MG63 (cell line): ENCODE measurements at regions not wholly inside any gene's neighbourhood (a gene's known extent, or its start where the extent isn't known, plus 50 kb on each side); places are given as distances from the start of the nearest gene placed in this dataset.
A peak's percentile ranks its signal among the peaks of the same experiment; 100 is the strongest.
"Not testable (repeated sequence)": the region's sequence is repeated elsewhere in the genome, so short reads cannot be mapped to it uniquely, and the experiment has no call there.

Experiments
- DNase-seq: peaks from one replicate; pipeline ENCODE4 v3.0.0-alpha.2; 2020
- H3K27me3 ChIP-seq: fragments of 250-450 bp; sonication (Bioruptor Pico); 2 replicates; pipeline ENCODE4 v1.5.1; 2020; ENCODE audit warnings: mild to moderate bottlenecking, moderate library complexity
- H3K36me3 ChIP-seq: fragments of 250-450 bp; sonication (Bioruptor Pico); 2 replicates; pipeline ENCODE4 v1.5.1; 2020; ENCODE audit warnings: mild to moderate bottlenecking, moderate library complexity
- H3K4me3 ChIP-seq: fragments of 250-450 bp; sonication (Bioruptor Pico); 2 replicates; pipeline ENCODE4 v1.5.1; 2020; ENCODE audit warnings: mild to moderate bottlenecking, moderate library complexity
- H3K9me3 ChIP-seq: fragments of 250-450 bp; sonication (Bioruptor Pico); 2 replicates; pipeline ENCODE4 v1.5.1; 2020; ENCODE audit warnings: mild to moderate bottlenecking, moderate library complexity

- Histone ChIP-seq H3K4me3 (no peak overlapping the region), H3K9me3 (no peaks in the 10 kb centered on the region), H3K36me3 (no peaks in the 10 kb centered on the region), H3K27me3 (no peaks in the 10 kb centered on the region)
- peak; percentile 52 for DNase-seq
Observed at GRCh38 chr5:36442796-36443195, 141.1 kb upstream of the RANBP3L start.

- Histone ChIP-seq H3K27me3 (no peaks in the 10 kb centered on the region), H3K4me3 (no peak overlapping the region)
- DNase-seq, result peak; percentile 19
Observed at GRCh38 chr5:36443941-36444340, 142.2 kb upstream of the RANBP3L start.

GRCh38 chr5:36444582-36445418 lies 143.1 kb upstream of the RANBP3L start:
- Histone ChIP-seq H3K9me3 (no peaks in the 10 kb centered on the region), H3K36me3 (no peaks in the 10 kb centered on the region), H3K4me3 (no peak overlapping the region), H3K27me3 (no peaks in the 10 kb centered on the region)
- DNase-seq, result peak; percentile 93

More at GRCh38 chr5:36443941-36444340, 142.2 kb upstream of the RANBP3L start:
- no peaks in the 10 kb centered on the region for H3K36me3 ChIP-seq
- no peaks in the 10 kb centered on the region for H3K9me3 ChIP-seq

- Histone ChIP-seq H3K9me3 (no peaks in the 10 kb centered on the region), H3K36me3 (no peaks in the 10 kb centered on the region), H3K4me3 (no peak overlapping the region), H3K27me3 (no peaks in the 10 kb centered on the region)
- DNase-seq, result no peak
Observed at GRCh38 chr5:36447776-36448175, 146.1 kb upstream of the RANBP3L start.

GRCh38 chr5:36450229-36451014 lies 148.7 kb upstream of the RANBP3L start:
- no peaks in the 10 kb centered on the region for H3K9me3 ChIP-seq
- H3K4me3 ChIP-seq, result no peak overlapping the region
- H3K27me3 ChIP-seq, result no peaks in the 10 kb centered on the region
- no peaks in the 10 kb centered on the region for H3K36me3 ChIP-seq
- DNase-seq, result no peak

GRCh38 chr5:36452424-36453006 lies 150.8 kb upstream of the RANBP3L start:
- no peaks in the 10 kb centered on the region for H3K9me3 ChIP-seq
- no peaks in the 10 kb centered on the region for H3K27me3 ChIP-seq
- no peak for DNase-seq
- H3K36me3 ChIP-seq, result no peaks in the 10 kb centered on the region
- H3K4me3 ChIP-seq, result no peak overlapping the region

- Histone ChIP-seq H3K27me3 (no peaks in the 10 kb centered on the region), H3K9me3 (no peaks in the 10 kb centered on the region), H3K4me3 (no peak overlapping the region), H3K36me3 (no peaks in the 10 kb centered on the region)
- peak; percentile 73 for DNase-seq
Observed at GRCh38 chr5:36457511-36458270, 148.7 kb upstream of the SLC1A3 start.

- Histone ChIP-seq H3K4me3 (no peak overlapping the region), H3K9me3 (no peaks in the 10 kb centered on the region), H3K36me3 (no peaks in the 10 kb centered on the region), H3K27me3 (no peaks in the 10 kb centered on the region)
- DNase-seq, result no peak
Observed at GRCh38 chr5:36458746-36459145, 147.7 kb upstream of the SLC1A3 start.

- Histone ChIP-seq H3K36me3 (no peaks in the 10 kb centered on the region), H3K9me3 (no peaks in the 10 kb centered on the region), H3K27me3 (no peaks in the 10 kb centered on the region), H3K4me3 (no peak overlapping the region)
- DNase-seq, result no peak
Observed at GRCh38 chr5:36459176-36460135, 146.9 kb upstream of the SLC1A3 start.

- no peak overlapping the region for H3K4me3 ChIP-seq
- H3K9me3 ChIP-seq, result no peaks in the 10 kb centered on the region
- no peaks in the 10 kb centered on the region for H3K27me3 ChIP-seq
- no peak for DNase-seq
- H3K36me3 ChIP-seq, result no peaks in the 10 kb centered on the region
Observed at GRCh38 chr5:36462295-36463021, 143.9 kb upstream of the SLC1A3 start.

- not testable (repeated sequence) for H3K9me3 ChIP-seq, H3K36me3 ChIP-seq, DNase-seq, H3K4me3 ChIP-seq, H3K27me3 ChIP-seq
Observed at GRCh38 chr5:36475942-36476341, 130.5 kb upstream of the SLC1A3 start.

GRCh38 chr5:36478646-36479317 lies 127.6 kb upstream of the SLC1A3 start:
- no peaks in the 10 kb centered on the region for H3K9me3 ChIP-seq
- no peak for DNase-seq
- H3K36me3 ChIP-seq, result no peaks in the 10 kb centered on the region
- no peaks in the 10 kb centered on the region for H3K27me3 ChIP-seq
- H3K4me3 ChIP-seq, result no peak overlapping the region

GRCh38 chr5:36481454-36482120 lies 124.8 kb upstream of the SLC1A3 start:
- H3K4me3 ChIP-seq, result no peak overlapping the region
- DNase-seq, result no peak
- H3K9me3 ChIP-seq, result no peaks in the 10 kb centered on the region; the same call in 1 of the 2 replicates
- no peaks in the 10 kb centered on the region for H3K36me3 ChIP-seq
- H3K27me3 ChIP-seq, result no peaks in the 10 kb centered on the region

- Histone ChIP-seq H3K36me3 (no peaks in the 10 kb centered on the region), H3K27me3 (no peaks in the 10 kb centered on the region), H3K4me3 (no peak overlapping the region), H3K9me3 (no peaks in the 10 kb centered on the region; the same call in 1 of the 2 replicates)
- DNase-seq, result no peak
Observed at GRCh38 chr5:36482812-36483211, 123.6 kb upstream of the SLC1A3 start.
